ENCODE measurements at regions not wholly inside any gene's neighbourhood (a gene's known extent, or its start where the extent isn't known, plus 50 kb on each side); places are given as distances from the start of the nearest gene placed in this dataset.

GRCh38 chr4:11632025-11632424, 203.3 kb upstream of the HS3ST1 start:
- no peaks in the 10 kb centered on the region for H4K20me1 ChIP-seq (replicated peaks in 1 of 2; ENCODE audit: control insufficient read depth in 1 of 2, insufficient read depth in 2 of 2, low read length in 2 of 2)
- ChIA-PET POLR2A (ENCODE audit: partially characterized antibody) (no interaction called here), CTCF (ENCODE audit: partially characterized antibody) (interaction anchor here (0.9 to 1.3 kb wide), 2 partner anchors 65 to 70 kb away, joined by 3 to 4 read pairs; no protein-coding TSS in a partner anchor)
- FAIRE-seq = no peak
- H3K4me1 ChIP-seq (replicated peaks in 1 of 4; ENCODE audit: control insufficient read depth in 3 of 4, insufficient read depth in 4 of 4, low read length in 3 of 4) = peaks cover 0 to 2% (median 1%) of the 10 kb centered on the region in 4 experiments; a peak in 1 of 7 replicates
- 93% methylated on average over 4 of the region's 4 CpGs; no CpG with 5 or more reads in 1 of the 2 experiments for WGBS, 2 experiments (ENCODE audit: extremely low coverage in 1 of 2, insufficient coverage in 1 of 2, insufficient read length in 1 of 2, insufficient replicate concordance in 2 of 2, low coverage in 1 of 2, low lambda C conversion rate in 2 of 2, missing lambda C conversion rate in 1 of 2)
- no peak overlapping the region for H2BK120ac ChIP-seq (replicated peaks; ENCODE audit: low read depth, low read length)
- no peak overlapping the region for H2BK12ac ChIP-seq (ENCODE audit: low read depth, low read length)
- H2BK5ac ChIP-seq (ENCODE audit: low read depth, low read length) = no peak overlapping the region
- H3K79me1 ChIP-seq (ENCODE audit: low read depth, low read length) = no peaks in the 10 kb centered on the region
- no peak overlapping the region for H3K23ac ChIP-seq (ENCODE audit: insufficient read length)
- no peak overlapping the region for H3K56ac ChIP-seq (replicated peaks; ENCODE audit: insufficient read length, low read depth, low read length)
- H4K5ac ChIP-seq (ENCODE audit: insufficient read length, low read depth, low read length) = no peak overlapping the region
- no peak overlapping the region for H4K91ac ChIP-seq (replicated peaks; ENCODE audit: insufficient read length, low read length)
- no peaks in the 10 kb centered on the region for H3K79me2 ChIP-seq (ENCODE audit: control insufficient read depth in 1 of 2, insufficient read depth in 2 of 2, low read length in 2 of 2)
- no peak overlapping the region for H3K14ac ChIP-seq (ENCODE audit: insufficient read length)
- no peak overlapping the region for H2AK5ac ChIP-seq (ENCODE audit: low read depth, low read length)
- no peak overlapping the region for H3K4ac ChIP-seq (replicated peaks; ENCODE audit: insufficient read length, low read depth, low read length)
- H3K27me3 ChIP-seq (replicated peaks in 1 of 4; ENCODE audit: control insufficient read depth in 3 of 4, extremely low read depth in 1 of 4, insufficient read depth in 3 of 4, low read length in 3 of 4) = no peaks in the 10 kb centered on the region
- H3K18ac ChIP-seq (ENCODE audit: extremely low read depth, low read length) = no peak overlapping the region
- H4K8ac ChIP-seq (ENCODE audit: extremely low read depth, insufficient read depth, low read length) = no peak overlapping the region
- H2AFZ ChIP-seq (ENCODE audit: low read length) = no peak overlapping the region
- no peak overlapping the region for H3K4me3 ChIP-seq (ENCODE audit: extremely low read depth in 1 of 4, insufficient read depth in 2 of 4, low read depth in 3 of 4, low read length in 4 of 4)
- no peaks in the 10 kb centered on the region for H3K36me3 ChIP-seq (ENCODE audit: control insufficient read depth in 2 of 4, insufficient read depth in 4 of 4, low read length in 3 of 4)
- H3K27ac ChIP-seq (ENCODE audit: low read depth, low read length) = no peak overlapping the region
- DNase-seq (ENCODE audit: low read depth in 1 of 2, low spot score in 2 of 2) = no peak
- no peaks in the 10 kb centered on the region for H3K23me2 ChIP-seq (ENCODE audit: low read depth, low read length)
- no peaks in the 10 kb centered on the region for H3K9me3 ChIP-seq (ENCODE audit: insufficient read depth in 2 of 2, low read depth in 1 of 2, low read length in 1 of 2)
- H3K4me2 ChIP-seq (ENCODE audit: insufficient read depth in 1 of 2, low read depth in 2 of 2, low read length in 2 of 2) = no peak overlapping the region
- TF ChIP-seq TAF1 (IDR thresholded peaks at IDR 0.05; ENCODE audit: low read depth, low read length) (no peak), JUND (IDR thresholded peaks at IDR 0.05; ENCODE audit: low read length) (no peak), CEBPB (IDR thresholded peaks at IDR 0.05; ENCODE audit: low read depth, low read length) (no peak), POU5F1 (IDR thresholded peaks at IDR 0.05; ENCODE audit: low read depth, low read length) (no peak)
- H2BK15ac ChIP-seq (ENCODE audit: low read length) = no peak overlapping the region
- H3K9ac ChIP-seq (replicated peaks in 1 of 4; ENCODE audit: extremely low read depth in 1 of 4, low read depth in 3 of 4, low read length in 3 of 4) = no peak overlapping the region
- H2BK20ac ChIP-seq (ENCODE audit: low read length) = no peak overlapping the region
